HUES64 (cell line): ENCODE measurements at regions not wholly inside any gene's neighbourhood (a gene's known extent, or its start where the extent isn't known, plus 50 kb on each side); places are given as distances from the start of the nearest gene placed in this dataset.

ENCODE experiments used
- H3K27ac ChIP-seq: 2 replicates; pipeline ENCODE4 v1.7.0; 2013; ENCODE audit warnings: low read depth, low read length, inconsistent platforms
- H3K27me3 ChIP-seq: 2 replicates; pipeline ENCODE4 v1.6.1; 2013; ENCODE audit warnings: mild to moderate bottlenecking, low read length; ENCODE audit not compliant: insufficient read depth
- H3K36me3 ChIP-seq: 2 replicates; pipeline ENCODE4 v1.6.1; 2013; ENCODE audit warnings: mild to moderate bottlenecking, low read length; ENCODE audit not compliant: insufficient read depth
- H3K4me1 ChIP-seq: 2 replicates; pipeline ENCODE4 v1.6.1; 2013; ENCODE audit warnings: mild to moderate bottlenecking, low read length, moderate library complexity; ENCODE audit not compliant: insufficient read depth
- H3K4me3 ChIP-seq: 2 replicates; pipeline ENCODE4 v1.5.1; 2013; ENCODE audit warnings: mild to moderate bottlenecking, low read length, moderate library complexity
- H3K9ac ChIP-seq: 2 replicates; pipeline ENCODE4 v1.6.1; 2013; ENCODE audit warnings: mild to moderate bottlenecking, low read depth, low read length
- H3K9me3 ChIP-seq: 2 replicates; pipeline ENCODE4 v1.6.1; 2013; ENCODE audit warnings: low read depth, low read length; ENCODE audit not compliant: insufficient read depth
- WGBS: fragments of 150-250, 120-280 bp; methylation state at CpG from one replicate; pipeline ENCODE4 v1.1.7; 2013; ENCODE audit warnings: missing lambda C conversion rate; 5-methylcytosine and 5-hydroxymethylcytosine counted together

GRCh38 chr14:104294983-104295680 is 156.7 kb downstream of the KIF26A start:
- Histone ChIP-seq H3K9ac (no peak overlapping the region), H3K4me3 (no peak overlapping the region), H3K27me3 (no peaks in the 10 kb centered on the region), H3K36me3 (no peaks in the 10 kb centered on the region), H3K27ac (no peak overlapping the region), H3K4me1 (peaks cover 19% of the 10 kb centered on the region), H3K9me3 (no peaks in the 10 kb centered on the region)
- 87% methylated on average over 25 of the region's 25 CpGs for WGBS

DNA sequence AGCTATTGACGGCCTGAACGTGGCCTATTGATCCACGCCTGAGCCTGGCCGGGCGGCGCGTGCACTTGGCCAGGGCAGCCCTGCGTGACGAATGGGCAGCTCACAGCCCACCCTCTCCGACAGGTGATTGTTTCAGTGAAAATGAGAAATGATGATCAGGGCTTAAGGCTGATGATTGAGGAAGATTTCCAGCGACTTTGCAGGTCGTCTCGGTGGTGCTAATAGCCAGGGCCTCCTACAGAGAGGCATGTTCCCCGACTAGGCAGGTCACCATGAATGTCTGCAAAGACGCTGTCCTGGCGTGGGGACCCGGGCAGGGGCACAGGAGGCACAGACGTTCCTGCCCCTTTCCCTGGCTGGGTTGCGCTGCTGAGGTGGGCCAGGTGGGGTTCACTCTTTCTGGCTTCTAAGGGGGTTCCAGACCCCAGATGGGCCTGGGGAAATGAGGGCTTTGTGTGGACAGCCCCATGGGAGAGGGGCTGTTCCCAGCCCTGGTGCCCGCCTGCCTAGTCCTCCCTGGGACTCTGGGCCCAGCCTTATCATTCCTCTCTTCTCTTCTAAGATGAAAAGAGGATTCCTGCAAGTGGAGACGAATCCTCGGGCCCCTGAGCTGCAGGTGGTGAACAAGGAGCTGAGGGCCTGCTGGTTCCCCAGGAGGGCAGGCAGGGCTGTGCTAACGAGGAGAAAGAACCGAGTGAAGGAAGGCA is 157.4 kb downstream of the KIF26A start:
- Histone ChIP-seq H3K9me3 (no peaks in the 10 kb centered on the region), H3K27ac (no peak overlapping the region), H3K27me3 (no peaks in the 10 kb centered on the region), H3K9ac (no peak overlapping the region), H3K4me3 (no peak overlapping the region), H3K4me1 (peaks cover 12% of the 10 kb centered on the region; the same call in 1 of the 2 replicates), H3K36me3 (no peaks in the 10 kb centered on the region)
- WGBS = 85% methylated on average over 24 of the region's 24 CpGs

GRCh38 chr14:104296388-104297312 is 158.3 kb downstream of the KIF26A start:
- no peaks in the 10 kb centered on the region for H3K27me3 ChIP-seq
- no peak overlapping the region for H3K4me3 ChIP-seq
- WGBS = 91% methylated on average over 26 of the region's 26 CpGs
- no peak overlapping the region for H3K9ac ChIP-seq
- peaks cover 6% of the 10 kb centered on the region; the same call in 1 of the 2 replicates for H3K4me1 ChIP-seq
- H3K9me3 ChIP-seq = no peaks in the 10 kb centered on the region
- no peak overlapping the region for H3K27ac ChIP-seq
- no peaks in the 10 kb centered on the region for H3K36me3 ChIP-seq

GRCh38 chr14:104297313-104297704 is 158.9 kb downstream of the KIF26A start:
- Histone ChIP-seq H3K9ac (no peak overlapping the region), H3K27me3 (no peaks in the 10 kb centered on the region), H3K27ac (no peak overlapping the region), H3K9me3 (no peaks in the 10 kb centered on the region), H3K36me3 (no peaks in the 10 kb centered on the region), H3K4me1 (0 out of 2 replicates have a peak, but pooled peaks cover 3% of the 10 kb centered on the region), H3K4me3 (no peak overlapping the region)
- WGBS = 91% methylated on average over 7 of the region's 7 CpGs

DNA sequence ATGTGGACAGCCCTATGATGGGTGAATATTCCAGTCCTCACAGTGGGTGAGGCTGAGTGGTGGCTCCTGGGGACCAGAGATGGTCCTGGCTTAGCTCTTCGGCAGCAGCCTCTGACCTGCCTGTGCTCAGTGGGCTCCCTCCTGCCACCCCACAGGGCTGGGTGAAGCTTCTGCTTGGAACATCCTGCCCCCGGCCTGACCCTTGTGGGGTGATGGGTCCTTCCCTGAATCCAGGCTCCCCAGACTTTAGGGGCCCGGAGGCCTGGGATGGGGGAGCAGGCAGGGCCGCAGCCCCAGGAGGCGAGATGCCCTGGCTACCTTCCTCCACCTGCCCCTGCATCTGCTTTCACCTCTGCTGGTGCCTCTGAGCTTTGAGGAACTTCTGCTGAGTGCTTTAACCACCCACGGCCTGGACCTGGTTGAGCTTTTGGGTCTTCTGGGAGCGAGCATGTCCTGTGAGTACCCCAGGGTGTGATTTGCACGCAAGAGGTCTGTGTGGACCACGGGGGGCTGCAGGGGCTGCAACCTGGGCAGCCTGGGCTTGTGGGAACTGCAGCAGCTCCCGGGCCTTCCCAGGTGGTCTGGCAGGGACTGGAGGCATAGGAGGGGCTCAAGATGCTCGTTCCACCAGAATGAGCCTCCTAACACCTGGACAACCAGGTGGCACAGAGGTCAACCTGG is 159.5 kb downstream of the KIF26A start:
- Histone ChIP-seq H3K27ac (no peak overlapping the region), H3K9me3 (no peaks in the 10 kb centered on the region), H3K36me3 (no peaks in the 10 kb centered on the region), H3K4me3 (no peak overlapping the region), H3K9ac (no peak overlapping the region), H3K4me1 (no peaks in the 10 kb centered on the region), H3K27me3 (no peaks in the 10 kb centered on the region)
- 94% methylated on average over 11 of the region's 11 CpGs for WGBS

DNA sequence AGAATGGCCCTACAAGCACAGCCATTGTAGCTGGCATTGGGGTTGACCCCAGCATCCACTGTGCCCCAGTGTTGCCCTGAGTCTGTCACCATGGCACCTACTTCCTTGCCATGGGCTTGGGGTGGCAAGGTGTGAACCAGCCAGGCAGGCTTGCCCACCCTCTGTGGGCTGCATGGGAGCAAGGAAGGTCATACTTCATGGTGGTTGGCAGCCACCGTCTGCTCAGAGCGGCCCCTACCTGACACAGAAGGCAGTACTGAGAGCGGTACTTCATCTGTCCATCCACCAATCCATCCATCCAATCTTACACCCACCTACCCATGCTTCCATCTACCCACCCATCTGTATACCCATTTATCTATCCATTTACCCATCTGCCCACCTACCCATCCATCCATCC is 160.1 kb downstream of the KIF26A start:
- H3K27me3 ChIP-seq = no peaks in the 10 kb centered on the region

DNA sequence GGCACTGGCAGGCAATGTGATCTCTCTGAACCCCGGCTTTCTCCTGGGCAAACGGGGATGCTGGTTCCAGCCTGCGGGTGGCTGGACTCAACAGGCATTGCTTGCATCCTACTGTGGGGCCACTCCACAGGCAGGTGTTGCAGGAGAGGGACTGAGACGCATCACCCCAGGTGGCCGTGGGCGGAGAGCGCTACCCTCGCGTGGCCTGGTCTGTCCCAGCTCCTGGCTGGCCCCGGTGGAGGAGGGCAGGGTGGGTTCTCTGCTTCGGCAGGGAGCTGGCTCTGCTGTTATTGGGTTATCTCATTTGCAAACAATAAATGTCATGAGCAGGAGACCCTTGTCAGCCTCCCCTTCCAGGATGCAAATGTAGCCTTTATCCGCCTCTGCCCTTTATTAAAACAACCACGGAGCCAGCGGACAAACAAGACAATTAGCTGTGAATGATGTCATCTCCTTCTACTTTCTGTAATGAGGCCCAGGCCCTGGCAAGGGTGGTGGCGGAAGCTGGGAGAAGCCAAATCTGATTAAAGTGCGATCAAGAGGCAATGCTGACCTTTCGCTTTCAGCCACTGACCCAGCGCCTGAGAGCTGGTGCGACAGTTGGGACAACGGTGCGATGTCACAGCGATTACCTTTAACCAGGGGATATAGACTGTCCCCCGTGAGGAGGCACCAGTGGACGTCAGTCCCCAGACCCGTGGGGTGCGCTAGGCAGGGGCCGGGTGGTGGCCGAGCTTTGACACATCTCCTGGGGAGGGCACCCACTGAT is 161.8 kb downstream of the KIF26A start:
- no peak overlapping the region for H3K9ac ChIP-seq
- no peaks in the 10 kb centered on the region for H3K36me3 ChIP-seq
- 85% methylated on average over 28 of the region's 28 CpGs for WGBS
- H3K9me3 ChIP-seq = no peaks in the 10 kb centered on the region
- H3K27ac ChIP-seq = no peak overlapping the region
- H3K4me3 ChIP-seq = no peak overlapping the region
- H3K4me1 ChIP-seq = no peaks in the 10 kb centered on the region
- no peaks in the 10 kb centered on the region for H3K27me3 ChIP-seq

More for the DNA sequence above, 160.1 kb downstream of the KIF26A start:
- no peaks in the 10 kb centered on the region for H3K36me3 ChIP-seq
- no peak overlapping the region for H3K4me3 ChIP-seq
- H3K4me1 ChIP-seq = no peaks in the 10 kb centered on the region
- no peak overlapping the region for H3K9ac ChIP-seq
- 93% methylated on average over 3 of the region's 3 CpGs for WGBS
- no peaks in the 10 kb centered on the region for H3K9me3 ChIP-seq
- no peak overlapping the region for H3K27ac ChIP-seq

DNA sequence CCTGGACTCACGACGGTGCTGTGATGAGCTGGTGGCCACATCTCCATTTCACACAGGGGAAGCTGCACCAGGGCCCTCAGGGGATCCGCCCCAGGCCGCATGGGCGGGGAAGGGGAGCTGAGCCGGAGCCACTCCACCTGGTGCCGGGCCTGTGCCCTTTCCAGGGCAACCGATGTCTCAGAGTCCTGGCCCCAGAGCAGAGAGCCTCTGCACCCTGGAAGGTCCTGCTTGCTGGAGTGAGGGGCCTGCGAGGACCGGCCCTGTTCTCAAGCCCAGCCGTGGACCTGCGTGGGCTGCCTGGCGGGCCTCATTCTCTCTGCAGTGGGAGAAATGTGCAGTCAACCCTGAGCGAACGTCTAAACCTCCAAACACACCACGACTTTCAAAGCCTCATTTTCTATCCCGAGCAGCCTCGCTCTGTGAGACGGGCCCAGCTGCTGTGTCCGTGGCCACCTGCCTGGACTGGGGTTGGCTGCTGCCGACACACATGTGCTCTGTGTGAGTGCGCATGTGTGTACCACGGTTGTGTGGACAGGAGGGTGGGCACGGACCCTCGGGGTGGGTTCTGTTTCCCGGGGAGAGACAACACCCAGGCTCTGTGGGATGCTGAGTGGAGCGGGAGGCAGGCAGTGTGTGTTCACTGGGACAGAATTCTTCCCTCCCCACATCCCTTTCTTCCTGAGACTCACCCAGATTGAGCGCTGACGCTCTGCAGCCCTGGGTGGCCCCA is 163.5 kb downstream of the KIF26A start:
- Histone ChIP-seq H3K27me3 (no peaks in the 10 kb centered on the region), H3K27ac (no peak overlapping the region), H3K9ac (no peak overlapping the region), H3K36me3 (no peaks in the 10 kb centered on the region), H3K9me3 (no peaks in the 10 kb centered on the region), H3K4me3 (no peak overlapping the region), H3K4me1 (no peaks in the 10 kb centered on the region)
- WGBS = 92% methylated on average over 29 of the region's 29 CpGs

DNA sequence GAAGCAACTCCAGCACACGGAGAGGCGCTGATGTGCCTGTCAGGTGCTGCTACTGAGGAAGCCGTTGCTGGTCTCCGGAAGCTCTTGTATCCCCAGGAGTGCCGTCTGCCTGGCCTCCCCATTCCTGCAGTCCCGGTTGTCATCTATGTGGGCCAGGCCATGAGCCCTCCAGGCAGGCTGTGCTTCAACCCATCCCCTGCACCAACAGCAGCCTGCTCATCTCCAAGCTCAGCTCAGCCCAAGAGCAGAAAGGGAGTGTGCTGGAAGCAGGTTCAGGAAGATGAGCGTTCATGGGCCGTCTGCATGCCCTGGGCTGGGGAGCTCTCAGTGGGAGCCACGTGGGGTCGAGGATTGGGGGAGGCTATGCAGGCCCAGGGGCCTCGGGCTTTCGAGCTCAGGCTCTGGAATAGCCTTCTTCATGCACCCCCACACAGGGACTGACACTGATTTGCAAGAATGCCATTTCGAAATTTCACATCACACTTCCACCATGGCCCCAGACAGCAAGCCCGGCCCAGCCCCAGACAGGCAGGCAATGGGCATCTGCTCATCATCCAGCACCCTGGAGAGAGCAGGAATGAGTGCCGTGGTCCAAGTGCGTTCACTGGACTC is 164.5 kb downstream of the KIF26A start:
- 88% methylated on average over 16 of the region's 16 CpGs for WGBS
- H3K4me3 ChIP-seq = no peak overlapping the region
- no peak overlapping the region for H3K9ac ChIP-seq
- H3K36me3 ChIP-seq = no peaks in the 10 kb centered on the region
- no peaks in the 10 kb centered on the region for H3K27me3 ChIP-seq
- no peak overlapping the region for H3K27ac ChIP-seq
- H3K4me1 ChIP-seq = no peaks in the 10 kb centered on the region
- H3K9me3 ChIP-seq = no peaks in the 10 kb centered on the region
